SK-N-SH (cell line): ENCODE measurements at regions not wholly inside any gene's neighbourhood (a gene's known extent, or its start where the extent isn't known, plus 50 kb on each side); places are given as distances from the start of the nearest gene placed in this dataset.

Experiments
- CTCF ChIA-PET: fragments of 300-600, 350-600 bp; formaldehyde crosslinking; extraction: SDS; loops from one replicate; lab custom pipeline; 2021; lab: Yijun Ruan, JAX
- POLR2A ChIA-PET: fragments of 350-600 bp; sonication (Branson Sonifier 250); formaldehyde crosslinking; extraction: SDS; loops from one replicate; lab custom pipeline; 2020; ENCODE audit warnings: antibody characterized with exemption, inconsistent platforms; lab: Yijun Ruan, JAX
- DNase-seq: peaks from one replicate; pipeline ENCODE4 v3.0.0; 2012
- H2AFZ ChIP-seq: fragments of 200-600 bp; sonication (generic); 2 replicates; pipeline ENCODE4 v1.8.1; 2016; ENCODE audit warnings: antibody characterized with exemption, mild to moderate bottlenecking, low read depth
- H3F3A ChIP-seq: fragments of 200-600 bp; sonication (generic); replicated peaks from 2 replicates; pipeline ENCODE3; 2016; ENCODE audit warnings: antibody characterized with exemption, mild to moderate bottlenecking; ENCODE audit not compliant: insufficient read depth
- H3K27ac ChIP-seq, 2 experiments: fragments of 200-500 bp in 1 of 2; fragments of 200-600 bp in 1 of 2; sonication (Bioruptor generic) in 1 of 2; sonication (generic), shearing (Covaris generic) in 1 of 2; 2 replicates each; pipeline versions ENCODE4 v1.5.1 to v1.6.1; 2014 to 2016; ENCODE audit warnings: low read depth in 2 of 2, inconsistent platforms in 1 of 2, low read length in 1 of 2, mild to moderate bottlenecking in 1 of 2, mixed read lengths in 1 of 2
- H3K27me3 ChIP-seq: fragments of 200-600 bp; sonication (generic), shearing (Covaris generic); 2 replicates; pipeline ENCODE4 v1.6.1; 2016; ENCODE audit warnings: mixed run types; ENCODE audit not compliant: insufficient read depth
- H3K36me3 ChIP-seq, 2 experiments: fragments of 200-500 bp in 1 of 2; fragments of 200-600 bp in 1 of 2; sonication (Bioruptor generic) in 1 of 2; sonication (generic) in 1 of 2; replicated peaks in 1 of 2; 2 replicates each; pipeline versions ENCODE3 to v1.5.1; 2014 to 2016; ENCODE audit warnings: low read length in 1 of 2, mild to moderate bottlenecking in 1 of 2; ENCODE audit not compliant: insufficient read depth in 2 of 2, control insufficient read depth in 1 of 2
- H3K4me1 ChIP-seq, 2 experiments: fragments of 200-500 bp in 1 of 2; fragments of 200-600 bp in 1 of 2; sonication (Bioruptor generic) in 1 of 2; sonication (generic), shearing (Covaris generic) in 1 of 2; 2 replicates each; pipeline versions ENCODE4 v1.5.1 to v1.6.1; 2014 to 2016; ENCODE audit warnings: low read depth in 1 of 2, low read length in 1 of 2, mixed run types in 1 of 2; ENCODE audit not compliant: insufficient read depth in 2 of 2, control insufficient read depth in 1 of 2
- H3K4me2 ChIP-seq: fragments of 200-600 bp; sonication (generic), shearing (Covaris generic); 2 replicates; pipeline ENCODE4 v1.6.1; 2017; ENCODE audit warnings: mixed run types
- H3K4me3 ChIP-seq, 2 experiments: fragments of 200-500 bp in 1 of 2; fragments of 200-600 bp in 1 of 2; sonication (Bioruptor generic) in 1 of 2; sonication (generic), shearing (Covaris generic) in 1 of 2; 2 replicates each; pipeline versions ENCODE4 v1.5.1 to v1.8.1; 2014 to 2016; ENCODE audit warnings: low read depth in 2 of 2, inconsistent platforms in 1 of 2, low read length in 1 of 2, mild to moderate bottlenecking in 1 of 2, mixed read lengths in 1 of 2, moderate library complexity in 1 of 2
- H3K79me2 ChIP-seq: fragments of 200-600 bp; sonication (generic); 2 replicates; pipeline ENCODE4 v1.8.1; 2017; ENCODE audit warnings: mild to moderate bottlenecking; ENCODE audit not compliant: insufficient read depth
- H3K9ac ChIP-seq: fragments of 200-600 bp; sonication (generic); 2 replicates; pipeline ENCODE4 v1.6.1; 2017; ENCODE audit warnings: mixed run types
- H3K9me2 ChIP-seq: fragments of 200-600 bp; sonication (generic); 2 replicates; pipeline ENCODE4 v1.6.1; 2017; ENCODE audit warnings: mixed run types
- H3K9me3 ChIP-seq: fragments of 200-600 bp; sonication (generic); 2 replicates; pipeline ENCODE4 v1.6.1; 2017; ENCODE audit warnings: mixed run types, mild to moderate bottlenecking, moderate library complexity
- H4K20me1 ChIP-seq: fragments of 200-600 bp; sonication (generic); 2 replicates; pipeline ENCODE4 v1.6.1; 2017; ENCODE audit warnings: mild to moderate bottlenecking, mixed run types; ENCODE audit not compliant: insufficient read depth
- ELF1 ChIP-seq: IDR thresholded peaks from 2 replicates; pipeline ENCODE4 v1.4.0; 2012
- EP300 ChIP-seq, 2 experiments: IDR thresholded peaks; 2 replicates each; pipeline versions ENCODE4 v1.4.0 to v1.6.1; 2012; ENCODE audit warnings: borderline replicate concordance in 1 of 2, low read depth in 1 of 2, low read length in 1 of 2
- EZH2phosphoT487 ChIP-seq: fragments of 200-600 bp; sonication (generic); IDR thresholded peaks from 2 replicates; pipeline ENCODE4 v1.6.1; 2017; ENCODE audit warnings: low read depth, mixed run types, mild to moderate bottlenecking, antibody characterized with exemption, moderate library complexity, borderline replicate concordance
- FOSL2 ChIP-seq: IDR thresholded peaks from 2 replicates; pipeline ENCODE4 v1.4.0; 2012; ENCODE audit warnings: low read depth, mild to moderate bottlenecking, moderate library complexity, borderline replicate concordance
- GATA2 ChIP-seq: sonication (generic); formaldehyde crosslinking; IDR thresholded peaks from 2 replicates; pipeline ENCODE4 v1.5.0; 2020; ENCODE audit warnings: mild to moderate bottlenecking, missing genetic modification reagents
- JUND ChIP-seq: IDR thresholded peaks from 2 replicates; pipeline ENCODE4 v1.4.0; 2012
- POLR2AphosphoS5 ChIP-seq: IDR thresholded peaks from 2 replicates; pipeline ENCODE4 v1.6.1; 2012; ENCODE audit warnings: low read depth, low read length
- RAD21 ChIP-seq: IDR thresholded peaks from 2 replicates; pipeline ENCODE4 v1.6.1; 2012; ENCODE audit warnings: mild to moderate bottlenecking, low read length
- RCOR1 ChIP-seq: fragments of 150-350 bp; IDR thresholded peaks from 2 replicates; pipeline ENCODE4 v1.6.1; 2017; ENCODE audit warnings: antibody characterized with exemption, low read length
- RFX5 ChIP-seq: IDR thresholded peaks from 2 replicates; pipeline ENCODE4 v1.6.1; 2012; ENCODE audit warnings: mild to moderate bottlenecking, improper control_type of control experiment, low read length
- SIN3A ChIP-seq: IDR thresholded peaks from 2 replicates; pipeline ENCODE4 v1.6.1; 2012; ENCODE audit warnings: low read depth, mild to moderate bottlenecking, low read length, moderate library complexity, borderline replicate concordance
- TEAD4 ChIP-seq: IDR thresholded peaks from 2 replicates; pipeline ENCODE4 v1.4.0; 2012; ENCODE audit warnings: mild to moderate bottlenecking, borderline replicate concordance; ENCODE audit not compliant: insufficient read depth
- YY1 ChIP-seq: IDR thresholded peaks from 2 replicates; pipeline ENCODE4 v1.4.0; 2012; ENCODE audit warnings: low read depth, mild to moderate bottlenecking
- WGBS: methylation state at CpG from one replicate; pipeline ENCODE4 v1.1.6; 2017; ENCODE audit warnings: low lambda C conversion rate; 5-methylcytosine and 5-hydroxymethylcytosine counted together
- TF ChIP-seq, protein P1 (sequence below): IDR thresholded peaks from 2 replicates; pipeline ENCODE4 v1.4.0; 2012; ENCODE audit warnings: low read depth, borderline replicate concordance
- TF ChIP-seq, protein P2 (sequence below): fragments of 200-600 bp; sonication (generic); IDR thresholded peaks from 2 replicates; pipeline ENCODE4 v1.6.1; 2017; ENCODE audit warnings: antibody characterized with exemption, mild to moderate bottlenecking, moderate library complexity

- Histone ChIP-seq H3K27ac (no peak overlapping the region), H3K9me3 (no peaks in the 10 kb centered on the region), H4K20me1 (no peaks in the 10 kb centered on the region), H3K9me2 (no peaks in the 10 kb centered on the region), H3K4me1 (no peaks in the 10 kb centered on the region), H3K27me3 (no peaks in the 10 kb centered on the region), H3K79me2 (no peaks in the 10 kb centered on the region), H3K9ac (no peak overlapping the region), H3F3A (no peaks in the 10 kb centered on the region), H3K4me3 (no peak overlapping the region), H3K36me3 (no peaks in the 10 kb centered on the region), H2AFZ (no peak overlapping the region), H3K4me2 (no peak overlapping the region)
- no peak for DNase-seq
- POLR2A ChIA-PET, result no interaction called here
- no peak for TF ChIP-seq SIN3A
- CTCF ChIA-PET, result no interaction called here
- 9% methylated on average over 4 of the region's 4 CpGs for WGBS
These were observed 269.4 kb upstream of the LRATD1 start for GRCh38 chr2:14363137-14363536.

DNA sequence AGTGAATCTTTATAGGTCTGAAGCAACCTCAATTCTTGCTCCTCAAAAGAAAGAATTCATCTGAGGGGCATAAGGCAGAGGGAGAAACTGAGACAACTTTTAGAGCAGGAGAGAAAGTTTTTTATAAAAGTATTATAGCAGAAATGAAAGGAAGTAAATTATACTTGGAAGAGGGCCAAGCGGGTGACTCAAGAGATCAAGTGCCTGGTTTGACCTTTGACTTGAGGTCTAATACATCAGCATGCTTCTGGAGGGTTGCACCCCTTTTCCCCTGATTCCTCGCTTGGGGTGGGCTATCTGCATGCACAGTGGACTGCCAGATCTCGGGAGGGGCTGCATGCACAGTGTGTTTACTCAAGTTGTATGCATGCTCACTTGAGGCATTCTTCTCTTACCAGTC, 268.5 kb upstream of the LRATD1 start:
- no peaks in the 10 kb centered on the region for H3K27me3 ChIP-seq
- H3K27ac ChIP-seq, result no peak overlapping the region
- TF ChIP-seq POLR2AphosphoS5 (no peak), GATA2 (CRISPR knock-in tag) (no peak), RAD21 (no peak), RCOR1 (no peak), SIN3A (no peak)
- no peaks in the 10 kb centered on the region for H4K20me1 ChIP-seq
- POLR2A ChIA-PET, result no interaction called here
- no peak overlapping the region for H3K4me3 ChIP-seq
- H3K4me2 ChIP-seq, result no peak overlapping the region
- DNase-seq, result no peak
- H3K9me3 ChIP-seq, result no peaks in the 10 kb centered on the region
- no peak overlapping the region for H2AFZ ChIP-seq
- H3K36me3 ChIP-seq, result no peaks in the 10 kb centered on the region
- H3K9ac ChIP-seq, result no peak overlapping the region
- H3F3A ChIP-seq, result no peaks in the 10 kb centered on the region
- no peaks in the 10 kb centered on the region for H3K79me2 ChIP-seq
- WGBS, result 25% methylated on average over 2 of the region's 3 CpGs
- no peaks in the 10 kb centered on the region for H3K9me2 ChIP-seq
- CTCF ChIA-PET, result no interaction called here
- no peaks in the 10 kb centered on the region for H3K4me1 ChIP-seq

DNA sequence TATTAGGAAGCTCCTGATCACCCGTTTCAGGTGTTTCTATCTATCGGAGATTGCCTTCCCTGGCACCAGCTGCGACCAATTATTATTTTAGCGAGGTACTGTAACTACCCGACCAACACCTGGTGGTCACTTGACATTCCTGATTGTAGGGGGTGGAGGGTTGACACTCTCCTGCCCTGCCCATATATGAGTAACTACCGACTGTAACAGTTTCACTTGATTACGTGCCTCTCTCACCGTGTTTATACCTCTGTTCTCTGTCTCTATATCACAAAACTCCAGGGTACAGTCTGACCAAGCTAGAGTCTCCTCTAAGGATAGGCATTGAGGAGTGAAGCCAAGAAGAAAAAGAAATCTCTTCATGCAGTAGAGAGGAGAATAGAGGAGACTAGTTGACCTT, 268.0 kb upstream of the LRATD1 start:
- Histone ChIP-seq H3K4me2 (no peak overlapping the region), H2AFZ (no peak overlapping the region)
- no peak for TF ChIP-seq TEAD4
- TF ChIP-seq RFX5, result no peak
- TF ChIP-seq, protein P1, sequence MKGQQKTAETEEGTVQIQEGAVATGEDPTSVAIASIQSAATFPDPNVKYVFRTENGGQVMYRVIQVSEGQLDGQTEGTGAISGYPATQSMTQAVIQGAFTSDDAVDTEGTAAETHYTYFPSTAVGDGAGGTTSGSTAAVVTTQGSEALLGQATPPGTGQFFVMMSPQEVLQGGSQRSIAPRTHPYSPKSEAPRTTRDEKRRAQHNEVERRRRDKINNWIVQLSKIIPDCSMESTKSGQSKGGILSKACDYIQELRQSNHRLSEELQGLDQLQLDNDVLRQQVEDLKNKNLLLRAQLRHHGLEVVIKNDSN, result no peak
- TF ChIP-seq, protein P2, sequence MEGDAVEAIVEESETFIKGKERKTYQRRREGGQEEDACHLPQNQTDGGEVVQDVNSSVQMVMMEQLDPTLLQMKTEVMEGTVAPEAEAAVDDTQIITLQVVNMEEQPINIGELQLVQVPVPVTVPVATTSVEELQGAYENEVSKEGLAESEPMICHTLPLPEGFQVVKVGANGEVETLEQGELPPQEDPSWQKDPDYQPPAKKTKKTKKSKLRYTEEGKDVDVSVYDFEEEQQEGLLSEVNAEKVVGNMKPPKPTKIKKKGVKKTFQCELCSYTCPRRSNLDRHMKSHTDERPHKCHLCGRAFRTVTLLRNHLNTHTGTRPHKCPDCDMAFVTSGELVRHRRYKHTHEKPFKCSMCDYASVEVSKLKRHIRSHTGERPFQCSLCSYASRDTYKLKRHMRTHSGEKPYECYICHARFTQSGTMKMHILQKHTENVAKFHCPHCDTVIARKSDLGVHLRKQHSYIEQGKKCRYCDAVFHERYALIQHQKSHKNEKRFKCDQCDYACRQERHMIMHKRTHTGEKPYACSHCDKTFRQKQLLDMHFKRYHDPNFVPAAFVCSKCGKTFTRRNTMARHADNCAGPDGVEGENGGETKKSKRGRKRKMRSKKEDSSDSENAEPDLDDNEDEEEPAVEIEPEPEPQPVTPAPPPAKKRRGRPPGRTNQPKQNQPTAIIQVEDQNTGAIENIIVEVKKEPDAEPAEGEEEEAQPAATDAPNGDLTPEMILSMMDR, result no peak
- no peak for TF ChIP-seq ELF1
- TF ChIP-seq EP300 (IDR thresholded peaks at IDR 0.05; ENCODE audit: borderline replicate concordance in 1 of 2, low read depth in 1 of 2, low read length in 1 of 2), result no peak
- no peak for TF ChIP-seq FOSL2
- TF ChIP-seq RCOR1, result no peak
- no peak for TF ChIP-seq GATA2 (CRISPR knock-in tag)
- TF ChIP-seq YY1, result no peak
- no peak for TF ChIP-seq JUND
- no peak for TF ChIP-seq EZH2phosphoT487
- TF ChIP-seq, all 33 proteins: peak for 0
- H3K4me3 ChIP-seq, result no peak overlapping the region
- no peaks in the 10 kb centered on the region for H3K9me3 ChIP-seq
- H3K27ac ChIP-seq, result no peak overlapping the region
- ChIA-PET POLR2A (no interaction called here), CTCF (no interaction called here)
- H3F3A ChIP-seq, result no peaks in the 10 kb centered on the region
- H3K27me3 ChIP-seq, result no peaks in the 10 kb centered on the region
- H3K79me2 ChIP-seq, result no peaks in the 10 kb centered on the region
- 49% methylated on average over 8 of the region's 8 CpGs for WGBS
- H3K36me3 ChIP-seq, result no peaks in the 10 kb centered on the region
- H3K4me1 ChIP-seq, result no peaks in the 10 kb centered on the region
- H3K9me2 ChIP-seq, result no peaks in the 10 kb centered on the region
- no peak for DNase-seq
- H3K9ac ChIP-seq, result no peak overlapping the region
- no peaks in the 10 kb centered on the region for H4K20me1 ChIP-seq
